K562 (cell line): ENCODE measurements at regions not wholly inside any gene's neighbourhood (a gene's known extent, or its start where the extent isn't known, plus 50 kb on each side); places are given as distances from the start of the nearest gene placed in this dataset.

Source experiments
- HDGF ChIP-seq: fragments of 450-650 bp; IDR thresholded peaks from 2 replicates; pipeline ENCODE4 v1.6.1; 2016
- MAFK ChIP-seq: IDR thresholded peaks from 2 replicates; pipeline ENCODE4 v1.6.1; 2011; ENCODE audit warnings: low read length, improper control_type of control experiment
- PCBP2 ChIP-seq: fragments of 200-400 bp; formaldehyde crosslinking; IDR thresholded peaks from 2 replicates; pipeline ENCODE4 v1.6.1; 2018; ENCODE audit warnings: low read length, low read depth, mild to moderate bottlenecking, moderate library complexity; ENCODE audit not compliant: poor library complexity, severe bottlenecking
- POLR2AphosphoS5 ChIP-seq: IDR thresholded peaks from 2 replicates; pipeline ENCODE4 v1.6.1; 2011; ENCODE audit warnings: mild to moderate bottlenecking, low read depth, low read length, moderate library complexity; ENCODE audit not compliant: control insufficient read depth, insufficient read depth
- TAF1 ChIP-seq: IDR thresholded peaks from 2 replicates; pipeline ENCODE4 v1.6.1; 2011; ENCODE audit warnings: mild to moderate bottlenecking, low read length, moderate library complexity; ENCODE audit not compliant: insufficient read depth, control insufficient read depth, severe bottlenecking; ENCODE audit errors: extremely low read depth
- TF ChIP-seq, protein P1 (sequence below): fragments of 250-450 bp; sonication (Bioruptor Pico); IDR thresholded peaks from 2 replicates; pipeline ENCODE4 v1.5.0; 2020; ENCODE audit warnings: mild to moderate bottlenecking, borderline replicate concordance
- TF ChIP-seq, protein P2 (sequence below), 2 experiments: fragments of 450-650 bp in 1 of 2; sonication (generic) in 1 of 2; formaldehyde crosslinking in 1 of 2; IDR thresholded peaks; 2 replicates each; pipeline versions ENCODE4 v1.7.1 to v1.9.0; 2016 to 2022; ENCODE audit warnings: inconsistent platforms in 1 of 2, mild to moderate bottlenecking in 1 of 2, missing genetic modification reagents in 1 of 2
- TF ChIP-seq, protein P3 (sequence below): fragments of 250-450 bp; sonication (Bioruptor Pico); IDR thresholded peaks from 2 replicates; pipeline ENCODE4 v1.8.0; 2022; ENCODE audit warnings: moderate library complexity, mild to moderate bottlenecking, inconsistent platforms
- TF ChIP-seq, protein P4 (sequence below), 3 experiments: IDR thresholded peaks in 2 of 3; conservative IDR thresholded peaks in 1 of 3; 2 replicates each; pipeline ENCODE4 v1.5.1; 2011 to 2012; ENCODE audit warnings: low read length in 3 of 3, mild to moderate bottlenecking in 3 of 3, control low read depth in 2 of 3, improper control_type of control experiment in 1 of 3, inconsistent platforms in 1 of 3, low read depth in 1 of 3, mixed read lengths in 1 of 3, moderate library complexity in 1 of 3; ENCODE audit not compliant: insufficient read depth in 2 of 3
- TF ChIP-seq, protein P5 (sequence below): fragments of 450-650 bp; IDR thresholded peaks from 2 replicates; pipeline ENCODE4 v1.6.1; 2016; ENCODE audit warnings: low read depth, mild to moderate bottlenecking, moderate library complexity

DNA sequence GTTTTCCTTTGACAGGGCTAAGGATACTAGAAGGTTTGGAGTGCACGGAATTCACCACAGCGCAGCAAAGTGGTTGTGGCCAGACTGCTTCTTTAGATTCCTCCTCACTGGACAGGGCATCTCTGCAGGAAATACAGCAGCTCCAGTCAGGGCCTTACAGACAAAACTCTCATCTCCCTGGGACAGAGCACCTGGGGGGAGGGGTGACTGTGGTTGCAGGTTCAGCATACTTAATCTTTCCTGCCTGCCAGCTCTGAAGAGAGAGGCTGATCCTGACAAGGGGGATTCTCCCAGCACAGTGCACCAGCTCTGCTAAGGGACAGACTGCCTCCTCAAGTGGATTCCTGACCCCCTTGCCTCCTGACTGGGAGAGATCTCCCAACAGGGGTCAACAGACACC lies 1257.9 kb downstream of the NXPH1 start:
- TF ChIP-seq, protein P1, sequence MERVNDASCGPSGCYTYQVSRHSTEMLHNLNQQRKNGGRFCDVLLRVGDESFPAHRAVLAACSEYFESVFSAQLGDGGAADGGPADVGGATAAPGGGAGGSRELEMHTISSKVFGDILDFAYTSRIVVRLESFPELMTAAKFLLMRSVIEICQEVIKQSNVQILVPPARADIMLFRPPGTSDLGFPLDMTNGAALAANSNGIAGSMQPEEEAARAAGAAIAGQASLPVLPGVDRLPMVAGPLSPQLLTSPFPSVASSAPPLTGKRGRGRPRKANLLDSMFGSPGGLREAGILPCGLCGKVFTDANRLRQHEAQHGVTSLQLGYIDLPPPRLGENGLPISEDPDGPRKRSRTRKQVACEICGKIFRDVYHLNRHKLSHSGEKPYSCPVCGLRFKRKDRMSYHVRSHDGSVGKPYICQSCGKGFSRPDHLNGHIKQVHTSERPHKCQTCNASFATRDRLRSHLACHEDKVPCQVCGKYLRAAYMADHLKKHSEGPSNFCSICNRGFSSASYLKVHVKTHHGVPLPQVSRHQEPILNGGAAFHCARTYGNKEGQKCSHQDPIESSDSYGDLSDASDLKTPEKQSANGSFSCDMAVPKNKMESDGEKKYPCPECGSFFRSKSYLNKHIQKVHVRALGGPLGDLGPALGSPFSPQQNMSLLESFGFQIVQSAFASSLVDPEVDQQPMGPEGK (CRISPR knock-in tag): no peak
- no peak for TF ChIP-seq PCBP2
- TF ChIP-seq, protein P2, sequence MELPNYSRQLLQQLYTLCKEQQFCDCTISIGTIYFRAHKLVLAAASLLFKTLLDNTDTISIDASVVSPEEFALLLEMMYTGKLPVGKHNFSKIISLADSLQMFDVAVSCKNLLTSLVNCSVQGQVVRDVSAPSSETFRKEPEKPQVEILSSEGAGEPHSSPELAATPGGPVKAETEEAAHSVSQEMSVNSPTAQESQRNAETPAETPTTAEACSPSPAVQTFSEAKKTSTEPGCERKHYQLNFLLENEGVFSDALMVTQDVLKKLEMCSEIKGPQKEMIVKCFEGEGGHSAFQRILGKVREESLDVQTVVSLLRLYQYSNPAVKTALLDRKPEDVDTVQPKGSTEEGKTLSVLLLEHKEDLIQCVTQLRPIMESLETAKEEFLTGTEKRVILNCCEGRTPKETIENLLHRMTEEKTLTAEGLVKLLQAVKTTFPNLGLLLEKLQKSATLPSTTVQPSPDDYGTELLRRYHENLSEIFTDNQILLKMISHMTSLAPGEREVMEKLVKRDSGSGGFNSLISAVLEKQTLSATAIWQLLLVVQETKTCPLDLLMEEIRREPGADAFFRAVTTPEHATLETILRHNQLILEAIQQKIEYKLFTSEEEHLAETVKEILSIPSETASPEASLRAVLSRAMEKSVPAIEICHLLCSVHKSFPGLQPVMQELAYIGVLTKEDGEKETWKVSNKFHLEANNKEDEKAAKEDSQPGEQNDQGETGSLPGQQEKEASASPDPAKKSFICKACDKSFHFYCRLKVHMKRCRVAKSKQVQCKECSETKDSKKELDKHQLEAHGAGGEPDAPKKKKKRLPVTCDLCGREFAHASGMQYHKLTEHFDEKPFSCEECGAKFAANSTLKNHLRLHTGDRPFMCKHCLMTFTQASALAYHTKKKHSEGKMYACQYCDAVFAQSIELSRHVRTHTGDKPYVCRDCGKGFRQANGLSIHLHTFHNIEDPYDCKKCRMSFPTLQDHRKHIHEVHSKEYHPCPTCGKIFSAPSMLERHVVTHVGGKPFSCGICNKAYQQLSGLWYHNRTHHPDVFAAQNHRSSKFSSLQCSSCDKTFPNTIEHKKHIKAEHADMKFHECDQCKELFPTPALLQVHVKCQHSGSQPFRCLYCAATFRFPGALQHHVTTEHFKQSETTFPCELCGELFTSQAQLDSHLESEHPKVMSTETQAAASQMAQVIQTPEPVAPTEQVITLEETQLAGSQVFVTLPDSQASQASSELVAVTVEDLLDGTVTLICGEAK (IDR thresholded peaks at IDR 0.05): no peak
- TF ChIP-seq, protein P2 (CRISPR knock-in tag; IDR thresholded peaks at IDR 0.05): no peak
- no peak for TF ChIP-seq TAF1
- TF ChIP-seq, protein P3, sequence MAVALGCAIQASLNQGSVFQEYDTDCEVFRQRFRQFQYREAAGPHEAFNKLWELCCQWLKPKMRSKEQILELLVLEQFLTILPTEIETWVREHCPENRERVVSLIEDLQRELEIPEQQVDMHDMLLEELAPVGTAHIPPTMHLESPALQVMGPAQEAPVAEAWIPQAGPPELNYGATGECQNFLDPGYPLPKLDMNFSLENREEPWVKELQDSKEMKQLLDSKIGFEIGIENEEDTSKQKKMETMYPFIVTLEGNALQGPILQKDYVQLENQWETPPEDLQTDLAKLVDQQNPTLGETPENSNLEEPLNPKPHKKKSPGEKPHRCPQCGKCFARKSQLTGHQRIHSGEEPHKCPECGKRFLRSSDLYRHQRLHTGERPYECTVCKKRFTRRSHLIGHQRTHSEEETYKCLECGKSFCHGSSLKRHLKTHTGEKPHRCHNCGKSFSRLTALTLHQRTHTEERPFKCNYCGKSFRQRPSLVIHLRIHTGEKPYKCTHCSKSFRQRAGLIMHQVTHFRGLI (CRISPR knock-in tag): no peak
- TF ChIP-seq HDGF: no peak
- TF ChIP-seq MAFK: no peak
- TF ChIP-seq, protein P4, sequence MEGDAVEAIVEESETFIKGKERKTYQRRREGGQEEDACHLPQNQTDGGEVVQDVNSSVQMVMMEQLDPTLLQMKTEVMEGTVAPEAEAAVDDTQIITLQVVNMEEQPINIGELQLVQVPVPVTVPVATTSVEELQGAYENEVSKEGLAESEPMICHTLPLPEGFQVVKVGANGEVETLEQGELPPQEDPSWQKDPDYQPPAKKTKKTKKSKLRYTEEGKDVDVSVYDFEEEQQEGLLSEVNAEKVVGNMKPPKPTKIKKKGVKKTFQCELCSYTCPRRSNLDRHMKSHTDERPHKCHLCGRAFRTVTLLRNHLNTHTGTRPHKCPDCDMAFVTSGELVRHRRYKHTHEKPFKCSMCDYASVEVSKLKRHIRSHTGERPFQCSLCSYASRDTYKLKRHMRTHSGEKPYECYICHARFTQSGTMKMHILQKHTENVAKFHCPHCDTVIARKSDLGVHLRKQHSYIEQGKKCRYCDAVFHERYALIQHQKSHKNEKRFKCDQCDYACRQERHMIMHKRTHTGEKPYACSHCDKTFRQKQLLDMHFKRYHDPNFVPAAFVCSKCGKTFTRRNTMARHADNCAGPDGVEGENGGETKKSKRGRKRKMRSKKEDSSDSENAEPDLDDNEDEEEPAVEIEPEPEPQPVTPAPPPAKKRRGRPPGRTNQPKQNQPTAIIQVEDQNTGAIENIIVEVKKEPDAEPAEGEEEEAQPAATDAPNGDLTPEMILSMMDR (IDR thresholded peaks at IDR 0.05 in 2 of 3, conservative IDR thresholded peaks at IDR 0.05 in 1 of 3; ENCODE audit: insufficient read depth in 2 of 3, low read depth in 1 of 3, low read length in 3 of 3): no peak
- TF ChIP-seq, protein P5, sequence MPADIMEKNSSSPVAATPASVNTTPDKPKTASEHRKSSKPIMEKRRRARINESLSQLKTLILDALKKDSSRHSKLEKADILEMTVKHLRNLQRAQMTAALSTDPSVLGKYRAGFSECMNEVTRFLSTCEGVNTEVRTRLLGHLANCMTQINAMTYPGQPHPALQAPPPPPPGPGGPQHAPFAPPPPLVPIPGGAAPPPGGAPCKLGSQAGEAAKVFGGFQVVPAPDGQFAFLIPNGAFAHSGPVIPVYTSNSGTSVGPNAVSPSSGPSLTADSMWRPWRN: no peak
- no peak for TF ChIP-seq POLR2AphosphoS5
